Tibial nerve (tissue), 4 donors: ENCODE measurements at regions not wholly inside any gene's neighbourhood (a gene's known extent, or its start where the extent isn't known, plus 50 kb on each side); places are given as distances from the start of the nearest gene placed in this dataset.

ENCODE experiments used
- EP300 ChIP-seq, 2 donors: sonication (generic); formaldehyde crosslinking; IDR thresholded peaks; one replicate each; pipeline ENCODE4 v1.6.1; 2017; ENCODE audit warnings: antibody characterized with exemption in 2 of 2, mild to moderate bottlenecking in 1 of 2
- POLR2A ChIP-seq, 2 donors: fragments of 450-650 bp; IDR thresholded peaks; one replicate each; pipeline ENCODE4 v1.6.1; 2017; ENCODE audit warnings: antibody characterized with exemption in 2 of 2, mild to moderate bottlenecking in 2 of 2, moderate library complexity in 2 of 2
- TF ChIP-seq, protein P1 (sequence below), 5 experiments: fragments of 200-600 bp in 3 of 5; fragments of 450-650 bp in 2 of 5; sonication (generic) in 3 of 5; IDR thresholded peaks; one replicate each; pipeline ENCODE4 v1.5.1; 2016 to 2019; ENCODE audit warnings: antibody characterized with exemption in 5 of 5, mild to moderate bottlenecking in 3 of 5, moderate library complexity in 2 of 5

DNA sequence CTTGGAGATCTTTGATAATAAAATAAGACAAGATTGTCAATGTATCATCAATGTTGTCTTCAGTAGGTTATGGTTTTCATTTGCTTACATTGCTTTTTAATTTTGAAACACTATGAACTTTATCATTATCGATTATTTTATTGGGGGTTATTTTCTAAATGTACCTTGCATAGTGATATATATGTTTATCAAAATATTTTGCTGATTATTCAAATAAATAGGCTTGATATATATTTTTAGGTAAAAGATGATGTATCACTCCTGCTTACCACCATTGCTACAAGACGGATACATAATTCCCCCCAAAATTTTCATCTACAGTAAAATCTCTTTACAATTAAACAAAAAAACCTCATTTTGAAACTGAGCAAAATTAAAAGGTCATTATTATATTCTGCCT lies 293.8 kb downstream of the SUCLG1 start:
- TF ChIP-seq, protein P1, sequence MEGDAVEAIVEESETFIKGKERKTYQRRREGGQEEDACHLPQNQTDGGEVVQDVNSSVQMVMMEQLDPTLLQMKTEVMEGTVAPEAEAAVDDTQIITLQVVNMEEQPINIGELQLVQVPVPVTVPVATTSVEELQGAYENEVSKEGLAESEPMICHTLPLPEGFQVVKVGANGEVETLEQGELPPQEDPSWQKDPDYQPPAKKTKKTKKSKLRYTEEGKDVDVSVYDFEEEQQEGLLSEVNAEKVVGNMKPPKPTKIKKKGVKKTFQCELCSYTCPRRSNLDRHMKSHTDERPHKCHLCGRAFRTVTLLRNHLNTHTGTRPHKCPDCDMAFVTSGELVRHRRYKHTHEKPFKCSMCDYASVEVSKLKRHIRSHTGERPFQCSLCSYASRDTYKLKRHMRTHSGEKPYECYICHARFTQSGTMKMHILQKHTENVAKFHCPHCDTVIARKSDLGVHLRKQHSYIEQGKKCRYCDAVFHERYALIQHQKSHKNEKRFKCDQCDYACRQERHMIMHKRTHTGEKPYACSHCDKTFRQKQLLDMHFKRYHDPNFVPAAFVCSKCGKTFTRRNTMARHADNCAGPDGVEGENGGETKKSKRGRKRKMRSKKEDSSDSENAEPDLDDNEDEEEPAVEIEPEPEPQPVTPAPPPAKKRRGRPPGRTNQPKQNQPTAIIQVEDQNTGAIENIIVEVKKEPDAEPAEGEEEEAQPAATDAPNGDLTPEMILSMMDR (IDR thresholded peaks at IDR 0.05) = no peak
- no peak for TF ChIP-seq POLR2A (IDR thresholded peaks at IDR 0.05)
- no peak for TF ChIP-seq EP300 (IDR thresholded peaks at IDR 0.05)
